ENCODE measurements at regions not wholly inside any gene's neighbourhood (a gene's known extent, or its start where the extent isn't known, plus 50 kb on each side); places are given as distances from the start of the nearest gene placed in this dataset.

GRCh38 chr12:4050340-4050739, 177.1 kb upstream of the PARP11 start:
- Histone ChIP-seq H3K9me2 (replicated peaks; ENCODE audit: control insufficient read depth, low read length) (no peaks in the 10 kb centered on the region), H3K4me3 (ENCODE audit: low read length) (no peak overlapping the region), H3K9me3 (ENCODE audit: control insufficient read depth, insufficient read depth, low read length) (no peaks in the 10 kb centered on the region), H3K79me2 (ENCODE audit: control insufficient read depth, low read length) (no peaks in the 10 kb centered on the region), H3K4me1 (ENCODE audit: control insufficient read depth, low read length) (no peaks in the 10 kb centered on the region), H3K4me2 (ENCODE audit: low read length) (no peak overlapping the region), H3K27me3 (ENCODE audit: control insufficient read depth, low read length) (peaks cover 2% of the 10 kb centered on the region; the same call in 1 of the 2 replicates), H3K36me3 (ENCODE audit: control insufficient read depth, low read length) (no peaks in the 10 kb centered on the region), H3F3A (ENCODE audit: control insufficient read depth, insufficient read depth) (no peaks in the 10 kb centered on the region), H4K20me1 (ENCODE audit: control insufficient read depth, insufficient read depth, low read depth, low read length) (no peaks in the 10 kb centered on the region), H3K27ac (ENCODE audit: low read depth, low read length) (no peak overlapping the region)
- TF ChIP-seq EZH2phosphoT487 (IDR thresholded peaks at IDR 0.05; ENCODE audit: borderline replicate concordance, low read length) (no peak), CTCF (IDR thresholded peaks at IDR 0.05; ENCODE audit: low read depth, low read length, poor library complexity, severe bottlenecking) (no peak)

- Histone ChIP-seq H3K79me2 (ENCODE audit: control insufficient read depth, low read length) (no peaks in the 10 kb centered on the region), H3K9me3 (ENCODE audit: control insufficient read depth, insufficient read depth, low read length) (no peaks in the 10 kb centered on the region), H3K4me1 (ENCODE audit: control insufficient read depth, low read length) (no peaks in the 10 kb centered on the region), H3K36me3 (ENCODE audit: control insufficient read depth, low read length) (no peaks in the 10 kb centered on the region), H3K27ac (ENCODE audit: low read depth, low read length) (no peak overlapping the region), H4K20me1 (ENCODE audit: control insufficient read depth, insufficient read depth, low read depth, low read length) (no peaks in the 10 kb centered on the region), H3K4me3 (ENCODE audit: low read length) (no peak overlapping the region), H3K27me3 (ENCODE audit: control insufficient read depth, low read length) (peaks cover 2% of the 10 kb centered on the region; the same call in 1 of the 2 replicates), H3F3A (ENCODE audit: control insufficient read depth, insufficient read depth) (no peaks in the 10 kb centered on the region), H3K9me2 (replicated peaks; ENCODE audit: control insufficient read depth, low read length) (no peaks in the 10 kb centered on the region), H3K4me2 (ENCODE audit: low read length) (no peak overlapping the region)
- no peak for TF ChIP-seq CTCF (IDR thresholded peaks at IDR 0.05; ENCODE audit: low read depth, low read length, poor library complexity, severe bottlenecking)
- no peak for TF ChIP-seq EZH2phosphoT487 (IDR thresholded peaks at IDR 0.05; ENCODE audit: borderline replicate concordance, low read length)
These were observed 176.3 kb upstream of the PARP11 start for GRCh38 chr12:4049298-4050080.

GRCh38 chr12:4047421-4047820, 174.2 kb upstream of the PARP11 start:
- Histone ChIP-seq H4K20me1 (ENCODE audit: control insufficient read depth, insufficient read depth, low read depth, low read length) (no peaks in the 10 kb centered on the region), H3K9me2 (replicated peaks; ENCODE audit: control insufficient read depth, low read length) (no peaks in the 10 kb centered on the region), H3K36me3 (ENCODE audit: control insufficient read depth, low read length) (no peaks in the 10 kb centered on the region)

More at GRCh38 chr12:4047421-4047820, 174.2 kb upstream of the PARP11 start:
- Histone ChIP-seq H3K79me2 (ENCODE audit: control insufficient read depth, low read length) (no peaks in the 10 kb centered on the region), H3K9me3 (ENCODE audit: control insufficient read depth, insufficient read depth, low read length) (no peaks in the 10 kb centered on the region), H3F3A (ENCODE audit: control insufficient read depth, insufficient read depth) (no peaks in the 10 kb centered on the region), H3K27me3 (ENCODE audit: control insufficient read depth, low read length) (peaks cover 2% of the 10 kb centered on the region; the same call in 1 of the 2 replicates), H3K4me3 (ENCODE audit: low read length) (no peak overlapping the region), H3K27ac (ENCODE audit: low read depth, low read length) (no peak overlapping the region), H3K4me1 (ENCODE audit: control insufficient read depth, low read length) (no peaks in the 10 kb centered on the region), H3K4me2 (ENCODE audit: low read length) (no peak overlapping the region)
- TF ChIP-seq CTCF (IDR thresholded peaks at IDR 0.05; ENCODE audit: low read depth, low read length, poor library complexity, severe bottlenecking): no peak
- no peak for TF ChIP-seq EZH2phosphoT487 (IDR thresholded peaks at IDR 0.05; ENCODE audit: borderline replicate concordance, low read length)

Measured in DOHH2 (cell line).